Dendritic cell treated with granulocyte-macrophage colony-stimulating factor and Interleukin-4, amounts not matched to agents 40 ng/mL and 50 ng/mL, for 4 days (primary cell): ENCODE measurements at regions not wholly inside any gene's neighbourhood (a gene's known extent, or its start where the extent isn't known, plus 50 kb on each side); places are given as distances from the start of the nearest gene placed in this dataset.

Source experiments
- H3K27ac Mint-ChIP-seq: one replicate; pipeline ENCODE4 v1.8.0; 2022; ENCODE audit warnings: mild to moderate bottlenecking, mixed read lengths
- H3K27me3 Mint-ChIP-seq: one replicate; pipeline ENCODE4 v1.8.0; 2022; ENCODE audit warnings: mild to moderate bottlenecking, mixed read lengths
- H3K36me3 Mint-ChIP-seq: one replicate; pipeline ENCODE4 v1.8.0; 2022; ENCODE audit warnings: low read depth, mixed read lengths
- H3K4me1 Mint-ChIP-seq: one replicate; pipeline ENCODE4 v1.8.0; 2022; ENCODE audit warnings: low read depth, mixed read lengths
- H3K4me3 Mint-ChIP-seq: one replicate; pipeline ENCODE4 v1.8.0; 2022; ENCODE audit warnings: mild to moderate bottlenecking, moderate library complexity, mixed read lengths
- H3K9me3 Mint-ChIP-seq: one replicate; pipeline ENCODE4 v1.8.0; 2022; ENCODE audit warnings: mixed read lengths
- intact Hi-C: fragments of 100-400 bp; cut with micrococcal nuclease; formaldehyde crosslinking; loops from one replicate; pipeline ENCODE4 v1.15.0; 2022

DNA sequence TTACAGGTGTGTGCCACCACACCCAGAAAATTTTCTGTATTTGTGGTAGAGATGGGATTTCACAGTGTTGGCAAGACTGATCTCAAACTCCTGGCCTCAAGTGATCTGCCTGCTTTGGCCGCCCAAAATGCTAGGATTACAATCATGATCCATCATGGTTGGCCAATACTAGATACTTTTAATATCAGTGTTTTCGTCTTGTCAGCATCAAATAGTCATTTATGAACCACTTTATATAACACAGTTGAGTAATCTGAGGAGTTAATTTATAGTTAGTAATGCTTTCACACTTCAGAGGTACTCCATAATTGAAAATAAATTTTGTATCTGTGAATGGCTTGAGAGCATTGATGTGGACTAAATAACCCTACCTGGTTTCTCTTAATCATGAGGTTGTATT lies 178.6 kb downstream of the TRAM1L1 start:
- no peak overlapping the region for H3K4me3 Mint-ChIP-seq
- no peaks in the 10 kb centered on the region for H3K36me3 Mint-ChIP-seq
- peaks cover 14% of the 10 kb centered on the region for H3K9me3 Mint-ChIP-seq
- H3K27me3 Mint-ChIP-seq: no peaks in the 10 kb centered on the region
- H3K4me1 Mint-ChIP-seq: no peaks in the 10 kb centered on the region
- intact Hi-C loops: no loop called here
- H3K27ac Mint-ChIP-seq: no peak overlapping the region

DNA sequence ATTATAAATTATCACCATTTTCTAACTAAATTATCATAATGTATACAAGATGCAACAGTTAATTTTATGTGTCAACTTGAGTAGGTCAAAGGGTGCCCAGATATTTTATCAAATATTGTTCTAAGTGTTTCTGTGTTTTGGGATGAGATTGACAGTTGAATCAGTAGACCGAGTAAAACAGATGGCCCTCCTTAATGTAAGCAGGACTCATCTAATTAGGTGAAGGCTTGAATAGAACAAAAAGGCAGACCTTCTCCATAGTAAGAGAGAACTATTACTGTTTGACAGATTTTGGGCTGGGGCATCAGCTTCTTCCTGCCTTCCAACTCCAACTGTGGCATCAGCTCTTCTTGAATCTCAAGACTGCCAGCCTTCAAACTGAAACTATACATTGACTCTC lies 185.8 kb downstream of the TRAM1L1 start:
- Mint-ChIP-seq H3K27ac (no peak overlapping the region), H3K36me3 (no peaks in the 10 kb centered on the region), H3K9me3 (peaks cover 9% of the 10 kb centered on the region), H3K27me3 (no peaks in the 10 kb centered on the region), H3K4me1 (no peaks in the 10 kb centered on the region), H3K4me3 (no peak overlapping the region)
- intact Hi-C loops: no loop called here

DNA sequence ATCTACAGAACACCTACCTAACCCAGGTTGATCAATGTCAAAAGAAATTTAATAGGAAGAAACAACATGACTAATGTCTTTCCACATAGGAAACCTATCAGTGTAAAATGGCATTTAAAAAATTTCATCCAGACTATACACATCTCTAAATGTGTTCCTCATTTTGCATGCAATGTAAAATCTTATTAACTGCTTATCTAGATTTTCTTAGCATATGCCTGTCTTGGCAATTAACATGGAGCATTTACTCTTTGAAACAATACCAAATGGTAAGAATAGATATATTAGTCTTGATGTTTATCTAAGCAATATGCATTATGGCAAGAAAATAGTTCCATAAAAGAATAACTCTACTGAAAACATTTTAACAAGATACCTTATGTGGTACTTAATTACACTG lies 199.8 kb downstream of the TRAM1L1 start:
- H3K27me3 Mint-ChIP-seq: no peaks in the 10 kb centered on the region
- no peak overlapping the region for H3K27ac Mint-ChIP-seq
- H3K4me1 Mint-ChIP-seq: no peaks in the 10 kb centered on the region
- intact Hi-C loops: no loop called here
- no peak overlapping the region for H3K4me3 Mint-ChIP-seq
- no peaks in the 10 kb centered on the region for H3K9me3 Mint-ChIP-seq
- no peaks in the 10 kb centered on the region for H3K36me3 Mint-ChIP-seq

DNA sequence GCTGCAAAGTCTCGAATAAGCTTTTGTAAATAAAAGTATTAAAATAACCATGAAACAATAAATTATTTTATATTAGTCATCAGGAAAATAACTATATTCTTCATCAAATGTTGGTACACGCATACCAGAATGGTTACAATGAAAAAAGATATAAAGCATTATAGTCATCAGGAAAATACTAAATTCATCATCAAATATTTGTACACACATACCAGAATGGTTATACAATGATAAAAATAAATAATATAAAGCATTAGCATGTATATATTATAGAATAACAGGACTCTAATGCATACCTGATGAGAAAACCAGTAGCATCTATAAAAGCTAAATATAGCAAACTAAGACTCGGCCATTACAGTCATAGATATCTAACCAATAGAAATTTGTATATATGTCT lies 202.9 kb downstream of the TRAM1L1 start:
- intact Hi-C loops: no loop called here

DNA sequence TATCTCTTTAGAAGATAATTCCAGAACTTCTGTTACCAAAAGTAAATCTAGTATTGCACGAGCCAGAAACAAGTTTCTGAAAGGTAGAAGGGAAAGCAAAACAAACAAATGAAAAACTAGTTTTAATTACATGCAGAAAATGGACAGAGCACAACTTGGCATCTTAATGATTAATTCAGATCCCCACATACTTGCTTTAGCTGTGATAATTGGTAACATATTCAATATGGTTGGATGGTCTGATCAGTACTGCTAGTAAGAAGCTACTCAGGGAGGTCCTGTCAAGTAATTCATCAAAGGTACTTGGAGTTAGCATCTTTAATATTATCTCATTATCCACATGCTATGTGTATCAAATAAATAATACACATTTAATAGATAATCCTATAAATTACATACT lies 204.3 kb downstream of the TRAM1L1 start:
- intact Hi-C loops: no loop called here
- no peaks in the 10 kb centered on the region for H3K27me3 Mint-ChIP-seq
- no peaks in the 10 kb centered on the region for H3K9me3 Mint-ChIP-seq
- no peaks in the 10 kb centered on the region for H3K36me3 Mint-ChIP-seq
- no peaks in the 10 kb centered on the region for H3K4me1 Mint-ChIP-seq
- H3K27ac Mint-ChIP-seq: no peak overlapping the region
- no peak overlapping the region for H3K4me3 Mint-ChIP-seq

More for the DNA sequence above, 202.9 kb downstream of the TRAM1L1 start:
- no peaks in the 10 kb centered on the region for H3K36me3 Mint-ChIP-seq
- no peaks in the 10 kb centered on the region for H3K27me3 Mint-ChIP-seq
- no peaks in the 10 kb centered on the region for H3K9me3 Mint-ChIP-seq
- H3K27ac Mint-ChIP-seq: no peak overlapping the region
- H3K4me1 Mint-ChIP-seq: no peaks in the 10 kb centered on the region
- no peak overlapping the region for H3K4me3 Mint-ChIP-seq

DNA sequence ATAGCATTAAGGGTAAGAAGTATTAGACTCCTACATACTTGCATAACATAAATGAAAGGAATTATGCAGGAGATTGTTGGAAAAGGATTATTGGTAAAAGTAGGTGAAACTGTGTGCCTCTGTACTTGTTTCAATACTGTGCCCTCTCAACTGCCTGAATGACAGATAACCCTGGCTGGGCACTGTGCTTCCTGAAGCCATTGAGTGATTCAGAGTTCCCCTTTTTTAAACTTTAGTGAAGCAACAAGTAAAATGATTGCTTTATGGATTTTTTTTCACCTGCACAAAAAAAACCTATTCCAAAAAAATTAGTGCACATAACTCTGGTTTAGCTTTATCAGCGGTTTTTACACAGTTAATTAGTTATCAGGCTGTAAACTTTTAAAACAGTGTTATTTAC lies 204.8 kb downstream of the TRAM1L1 start:
- no peak overlapping the region for H3K27ac Mint-ChIP-seq
- H3K27me3 Mint-ChIP-seq: no peaks in the 10 kb centered on the region
- H3K4me1 Mint-ChIP-seq: no peaks in the 10 kb centered on the region
- H3K9me3 Mint-ChIP-seq: no peaks in the 10 kb centered on the region
- intact Hi-C loops: no loop called here
- no peaks in the 10 kb centered on the region for H3K36me3 Mint-ChIP-seq
- no peak overlapping the region for H3K4me3 Mint-ChIP-seq

DNA sequence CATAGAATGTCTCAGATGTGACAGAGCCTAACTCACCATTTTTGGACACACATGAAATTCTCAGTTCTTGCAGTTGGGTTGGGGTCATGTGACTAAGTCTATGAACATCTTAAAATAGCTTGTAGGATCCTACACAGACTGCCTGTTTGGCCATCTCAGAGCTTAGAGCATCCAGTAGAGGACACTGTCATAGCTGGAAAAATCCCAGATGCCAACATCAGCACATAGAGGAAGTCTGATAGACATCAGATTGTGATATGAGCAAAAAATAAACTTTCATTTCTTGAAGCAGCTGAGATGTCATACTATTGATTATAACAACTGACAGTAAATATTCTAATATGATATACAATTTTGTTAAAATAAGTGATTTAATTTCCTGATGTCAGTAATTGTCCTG lies 207.1 kb downstream of the TRAM1L1 start:
- Mint-ChIP-seq H3K4me3 (no peak overlapping the region), H3K27ac (no peak overlapping the region), H3K9me3 (no peaks in the 10 kb centered on the region), H3K4me1 (no peaks in the 10 kb centered on the region), H3K36me3 (no peaks in the 10 kb centered on the region), H3K27me3 (no peaks in the 10 kb centered on the region)
- intact Hi-C loops: no loop called here

DNA sequence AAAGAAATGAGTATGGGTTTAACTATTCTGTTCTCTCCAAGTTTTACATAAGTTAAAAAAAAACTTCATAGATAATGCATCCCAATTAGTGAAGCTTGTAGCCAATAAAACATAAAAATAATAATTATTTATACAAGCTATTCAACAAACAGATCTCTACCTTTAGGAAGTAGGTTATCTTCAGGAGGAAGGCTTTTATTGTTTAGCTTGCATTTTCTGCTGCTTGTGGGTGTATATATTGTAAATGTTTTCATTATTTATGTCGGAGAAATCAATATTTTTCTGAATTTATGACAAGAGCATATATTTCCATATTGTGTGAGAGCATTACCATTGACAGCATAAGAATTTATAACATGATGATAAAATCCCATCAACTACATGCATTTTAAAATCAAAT lies 208.3 kb downstream of the TRAM1L1 start:
- Mint-ChIP-seq H3K9me3 (no peaks in the 10 kb centered on the region), H3K4me3 (no peak overlapping the region)

DNA sequence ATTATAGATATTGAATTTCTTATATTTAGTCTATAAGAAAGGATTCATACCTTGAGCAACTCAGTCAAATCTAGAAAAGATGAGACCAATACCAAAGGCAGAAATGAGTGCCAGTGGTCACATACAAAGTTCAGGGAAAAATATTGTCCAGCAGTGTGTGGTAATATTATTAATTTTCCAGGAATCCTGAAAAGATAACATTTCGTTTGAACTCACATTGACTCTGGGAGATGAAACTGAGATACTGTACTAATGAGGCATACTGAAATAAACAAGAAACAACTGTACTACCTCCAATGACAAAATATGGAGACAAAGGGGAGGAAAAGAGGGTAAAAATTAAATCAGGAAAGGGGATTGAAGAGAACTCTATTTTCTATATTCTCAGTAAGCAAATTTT lies 212.4 kb downstream of the TRAM1L1 start:
- Mint-ChIP-seq H3K4me1 (no peaks in the 10 kb centered on the region), H3K27me3 (no peaks in the 10 kb centered on the region), H3K4me3 (no peak overlapping the region), H3K27ac (no peak overlapping the region), H3K36me3 (no peaks in the 10 kb centered on the region), H3K9me3 (no peaks in the 10 kb centered on the region)
- intact Hi-C loops: no loop called here

More for the DNA sequence above, 208.3 kb downstream of the TRAM1L1 start:
- no peaks in the 10 kb centered on the region for H3K4me1 Mint-ChIP-seq
- intact Hi-C loops: no loop called here
- no peaks in the 10 kb centered on the region for H3K27me3 Mint-ChIP-seq
- H3K36me3 Mint-ChIP-seq: no peaks in the 10 kb centered on the region
- no peak overlapping the region for H3K27ac Mint-ChIP-seq

DNA sequence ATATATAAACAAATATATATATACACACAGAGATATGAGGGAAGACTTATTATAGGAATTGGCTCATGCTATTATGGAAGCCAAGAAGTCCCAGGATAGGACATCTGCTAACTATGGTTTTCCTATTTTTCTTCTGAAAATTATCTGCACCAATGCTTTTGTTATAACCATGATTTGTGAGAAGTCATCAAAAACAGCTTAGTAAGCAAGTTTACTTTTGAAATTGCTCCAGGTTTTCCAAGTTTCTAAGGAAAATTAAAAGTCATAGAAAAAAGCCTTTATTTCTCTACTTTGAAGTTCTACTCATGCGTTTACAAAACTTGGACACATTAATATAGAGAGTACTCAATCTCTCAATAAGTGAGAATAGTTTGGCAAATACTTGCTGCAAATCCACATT lies 213.1 kb downstream of the TRAM1L1 start:
- no peaks in the 10 kb centered on the region for H3K4me1 Mint-ChIP-seq
- no peak overlapping the region for H3K27ac Mint-ChIP-seq
- H3K9me3 Mint-ChIP-seq: no peaks in the 10 kb centered on the region
- intact Hi-C loops: no loop called here
- H3K27me3 Mint-ChIP-seq: no peaks in the 10 kb centered on the region
- no peaks in the 10 kb centered on the region for H3K36me3 Mint-ChIP-seq
- H3K4me3 Mint-ChIP-seq: no peak overlapping the region

DNA sequence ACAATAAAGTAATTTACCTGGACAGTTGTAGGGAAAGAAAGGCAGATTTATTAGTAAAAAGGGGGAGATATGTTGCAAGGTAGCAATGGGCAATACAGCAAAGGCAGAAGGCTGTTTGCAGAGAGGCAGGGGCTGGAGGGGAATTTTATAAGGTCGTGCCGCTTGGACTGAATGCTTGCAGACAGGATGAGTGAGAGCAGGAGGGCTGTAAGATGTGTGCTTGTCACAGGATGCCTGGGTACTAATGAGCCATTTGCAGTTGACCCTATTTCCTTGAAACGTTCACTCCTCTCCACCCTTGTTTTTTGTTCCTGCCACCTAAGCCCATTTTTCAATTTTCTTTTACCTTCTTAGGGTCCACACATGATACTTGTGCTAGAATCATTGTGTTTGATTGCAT lies 214.7 kb downstream of the TRAM1L1 start:
- no peaks in the 10 kb centered on the region for H3K9me3 Mint-ChIP-seq
- H3K27ac Mint-ChIP-seq: no peak overlapping the region
- no peaks in the 10 kb centered on the region for H3K4me1 Mint-ChIP-seq
- no peak overlapping the region for H3K4me3 Mint-ChIP-seq
- no peaks in the 10 kb centered on the region for H3K36me3 Mint-ChIP-seq
- intact Hi-C loops: no loop called here
- H3K27me3 Mint-ChIP-seq: no peaks in the 10 kb centered on the region

DNA sequence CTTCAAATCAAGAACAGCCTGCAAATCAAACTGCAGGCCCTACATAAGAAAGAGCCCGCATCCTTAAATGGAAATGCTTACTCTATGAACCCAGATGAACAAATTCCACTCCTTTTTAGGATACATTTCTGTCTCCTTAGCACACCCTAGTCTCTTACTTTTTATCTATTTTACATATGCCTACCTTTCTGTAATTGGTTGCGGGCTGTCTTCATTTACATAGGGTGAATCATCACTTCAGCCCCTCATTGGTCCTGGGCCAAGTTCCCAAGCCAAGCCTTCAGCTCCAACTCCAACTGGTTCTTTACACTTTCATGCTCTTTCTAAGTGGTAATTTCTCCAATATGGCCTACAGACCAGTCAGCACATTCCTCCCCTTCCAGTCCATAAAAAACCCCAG lies 219.3 kb downstream of the TRAM1L1 start:
- intact Hi-C loops: no loop called here
- H3K4me3 Mint-ChIP-seq: no peak overlapping the region
- H3K36me3 Mint-ChIP-seq: no peaks in the 10 kb centered on the region
- H3K27me3 Mint-ChIP-seq: no peaks in the 10 kb centered on the region
- no peaks in the 10 kb centered on the region for H3K4me1 Mint-ChIP-seq
- H3K9me3 Mint-ChIP-seq: no peaks in the 10 kb centered on the region
- no peak overlapping the region for H3K27ac Mint-ChIP-seq

DNA sequence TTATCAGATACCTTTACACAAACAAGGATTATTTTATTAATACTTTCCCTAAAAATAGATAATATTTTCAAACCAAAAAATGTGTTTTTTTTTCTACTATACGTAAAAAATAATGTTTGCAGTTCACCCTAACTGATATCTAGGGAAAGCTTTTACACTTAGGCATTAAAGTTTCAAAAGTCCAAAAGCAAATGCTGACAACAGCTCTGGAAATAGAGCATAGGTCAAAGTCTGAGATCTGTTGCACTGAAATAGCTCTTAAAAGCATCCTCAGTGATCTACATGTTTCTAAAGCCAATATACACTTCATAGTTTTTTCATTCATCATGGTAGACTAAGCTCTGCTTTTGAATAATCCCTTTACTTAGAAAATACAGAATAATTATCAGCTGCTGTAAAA lies 222.8 kb downstream of the TRAM1L1 start:
- intact Hi-C loops: no loop called here
- no peaks in the 10 kb centered on the region for H3K9me3 Mint-ChIP-seq

DNA sequence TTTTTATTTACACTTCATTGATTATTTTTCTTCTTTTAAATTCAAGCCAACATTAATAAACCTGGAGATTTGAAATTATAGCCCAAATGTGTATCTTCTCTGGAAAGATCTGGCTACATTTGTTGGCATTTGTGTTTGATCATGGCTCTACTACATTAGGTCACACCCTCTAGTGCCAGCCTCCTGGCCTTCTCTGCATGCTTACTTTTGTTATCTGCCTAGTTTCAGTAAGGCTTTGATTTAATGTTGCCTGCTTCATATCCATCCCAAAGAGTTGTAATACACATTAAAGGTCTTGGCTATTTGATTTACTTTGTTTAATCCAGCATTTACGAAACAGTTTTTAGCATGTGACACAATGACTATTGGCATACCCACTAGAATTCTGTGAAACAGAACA lies 224.5 kb downstream of the TRAM1L1 start:
- H3K4me1 Mint-ChIP-seq: no peaks in the 10 kb centered on the region
- intact Hi-C loops: no loop called here
- no peak overlapping the region for H3K4me3 Mint-ChIP-seq
- no peaks in the 10 kb centered on the region for H3K27me3 Mint-ChIP-seq
- H3K36me3 Mint-ChIP-seq: no peaks in the 10 kb centered on the region
- H3K27ac Mint-ChIP-seq: no peak overlapping the region
- no peaks in the 10 kb centered on the region for H3K9me3 Mint-ChIP-seq

More for the DNA sequence above, 222.8 kb downstream of the TRAM1L1 start:
- no peaks in the 10 kb centered on the region for H3K4me1 Mint-ChIP-seq
- no peak overlapping the region for H3K27ac Mint-ChIP-seq
- H3K4me3 Mint-ChIP-seq: no peak overlapping the region
- H3K27me3 Mint-ChIP-seq: no peaks in the 10 kb centered on the region
- H3K36me3 Mint-ChIP-seq: no peaks in the 10 kb centered on the region

DNA sequence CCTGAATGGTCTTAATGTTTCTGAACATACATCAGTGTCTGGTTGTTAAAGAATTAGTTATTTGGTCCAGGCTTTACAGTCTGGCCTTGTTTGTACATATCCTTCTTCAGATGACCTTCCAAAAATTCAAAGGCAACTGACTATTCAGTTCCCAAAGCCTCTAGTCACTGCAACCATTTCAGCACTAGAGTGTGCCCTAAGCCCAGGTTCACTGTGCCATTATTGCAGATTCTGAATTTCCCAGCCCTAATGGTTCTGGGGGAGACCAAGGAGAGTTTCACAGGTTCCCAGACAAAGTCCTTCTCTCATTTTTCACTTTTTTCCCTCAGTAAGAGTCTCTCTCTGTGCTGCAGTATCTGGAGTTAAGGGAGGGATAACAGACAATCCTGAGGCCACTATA lies 235.8 kb downstream of the TRAM1L1 start:
- no peaks in the 10 kb centered on the region for H3K27me3 Mint-ChIP-seq
- no peaks in the 10 kb centered on the region for H3K9me3 Mint-ChIP-seq
- H3K4me1 Mint-ChIP-seq: no peaks in the 10 kb centered on the region
- intact Hi-C loops: no loop called here
- no peak overlapping the region for H3K27ac Mint-ChIP-seq
- no peaks in the 10 kb centered on the region for H3K36me3 Mint-ChIP-seq
- no peak overlapping the region for H3K4me3 Mint-ChIP-seq

DNA sequence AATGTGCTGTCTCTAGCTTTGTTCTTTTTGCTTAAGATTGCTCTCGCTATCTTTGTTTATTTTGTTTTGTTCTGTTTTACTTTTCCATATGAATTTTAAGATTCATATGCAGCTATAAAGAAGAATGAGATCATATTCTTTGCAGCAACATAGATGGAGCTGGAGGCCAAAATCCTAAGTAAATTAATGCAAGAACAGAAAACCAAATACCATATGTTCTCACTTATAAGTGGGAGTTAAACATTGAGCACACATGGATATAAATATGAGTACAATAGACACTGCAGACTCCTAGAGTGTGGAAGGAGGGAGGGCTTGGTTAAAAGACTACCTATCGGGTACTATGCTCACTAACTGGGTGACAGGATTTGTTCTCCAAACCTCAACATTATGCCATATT lies 237.8 kb downstream of the TRAM1L1 start:
- Mint-ChIP-seq H3K27ac (no peak overlapping the region), H3K36me3 (no peaks in the 10 kb centered on the region), H3K4me1 (no peaks in the 10 kb centered on the region), H3K27me3 (no peaks in the 10 kb centered on the region), H3K4me3 (no peak overlapping the region), H3K9me3 (no peaks in the 10 kb centered on the region)
- intact Hi-C loops: no loop called here
